Hepatocyte (in vitro differentiated cells): ENCODE measurements at regions not wholly inside any gene's neighbourhood (a gene's known extent, or its start where the extent isn't known, plus 50 kb on each side); places are given as distances from the start of the nearest gene placed in this dataset.

ENCODE experiments used
- DNase-seq: peaks from one replicate; pipeline ENCODE4 v3.0.0-alpha.2; 2016; ENCODE audit warnings: low spot score
- H2AFZ ChIP-seq: fragments of 200-600 bp; sonication (generic); 2 replicates; pipeline ENCODE4 v1.6.0; 2016; ENCODE audit warnings: antibody characterized with exemption, mild to moderate bottlenecking
- H3K27ac ChIP-seq: fragments of 200-600 bp; sonication (generic); 2 replicates; pipeline ENCODE4 v1.5.1; 2016; ENCODE audit warnings: mild to moderate bottlenecking
- H3K27me3 ChIP-seq: fragments of 200-600 bp; sonication (generic); 2 replicates; pipeline ENCODE4 v1.6.1; 2016
- H3K36me3 ChIP-seq: fragments of 200-600 bp; sonication (generic); replicated peaks from 2 replicates; pipeline ENCODE4 v1.5.1; 2016; ENCODE audit warnings: low read depth; ENCODE audit not compliant: insufficient read depth
- H3K4me1 ChIP-seq: fragments of 200-600 bp; sonication (generic); 2 replicates; pipeline ENCODE4 v1.5.1; 2016; ENCODE audit warnings: mild to moderate bottlenecking, moderate library complexity; ENCODE audit not compliant: insufficient read depth
- H3K4me2 ChIP-seq: fragments of 200-600 bp; sonication (generic); 2 replicates; pipeline ENCODE4 v1.6.0; 2016
- H3K4me3 ChIP-seq: fragments of 200-600 bp; sonication (generic); 2 replicates; pipeline ENCODE4 v1.5.1; 2016; ENCODE audit warnings: mild to moderate bottlenecking
- H3K79me2 ChIP-seq: fragments of 200-600 bp; sonication (generic); 2 replicates; pipeline ENCODE4 v1.6.0; 2017; ENCODE audit warnings: mild to moderate bottlenecking
- H3K9me2 ChIP-seq: fragments of 200-600 bp; sonication (generic); replicated peaks from 2 replicates; pipeline ENCODE4 v1.6.0; 2017; ENCODE audit warnings: mild to moderate bottlenecking; ENCODE audit not compliant: insufficient read depth
- H3K9me3 ChIP-seq: fragments of 200-600 bp; sonication (generic); 2 replicates; pipeline ENCODE4 v1.5.1; 2016; ENCODE audit warnings: low read depth, mild to moderate bottlenecking
- H4K20me1 ChIP-seq: fragments of 200-600 bp; sonication (generic); 2 replicates; pipeline ENCODE4 v1.6.0; 2016; ENCODE audit warnings: mild to moderate bottlenecking; ENCODE audit not compliant: insufficient read depth, poor library complexity, severe bottlenecking
- EZH2 ChIP-seq: fragments of 200-600 bp; sonication (generic); IDR thresholded peaks from 2 replicates; pipeline ENCODE4 v1.6.1; 2016; ENCODE audit warnings: antibody characterized with exemption, mild to moderate bottlenecking, borderline replicate concordance
- EZH2phosphoT487 ChIP-seq: fragments of 200-600 bp; sonication (generic); IDR thresholded peaks from one replicate; pipeline ENCODE4 v1.6.1; 2018; ENCODE audit warnings: antibody characterized with exemption, mild to moderate bottlenecking, low read depth, moderate library complexity; ENCODE audit not compliant: unreplicated experiment, severe bottlenecking
- WGBS: methylation state at CpG from one replicate; pipeline ENCODE4 v1.1.6; 2016; ENCODE audit warnings: low lambda C conversion rate; ENCODE audit errors: missing lambda C conversion rate; 5-methylcytosine and 5-hydroxymethylcytosine counted together
- TF ChIP-seq, protein P1 (sequence below): fragments of 200-600 bp; sonication (generic); IDR thresholded peaks from 2 replicates; pipeline ENCODE4 v1.5.1; 2016; ENCODE audit warnings: antibody characterized with exemption, mild to moderate bottlenecking; ENCODE audit not compliant: poor library complexity

DNA sequence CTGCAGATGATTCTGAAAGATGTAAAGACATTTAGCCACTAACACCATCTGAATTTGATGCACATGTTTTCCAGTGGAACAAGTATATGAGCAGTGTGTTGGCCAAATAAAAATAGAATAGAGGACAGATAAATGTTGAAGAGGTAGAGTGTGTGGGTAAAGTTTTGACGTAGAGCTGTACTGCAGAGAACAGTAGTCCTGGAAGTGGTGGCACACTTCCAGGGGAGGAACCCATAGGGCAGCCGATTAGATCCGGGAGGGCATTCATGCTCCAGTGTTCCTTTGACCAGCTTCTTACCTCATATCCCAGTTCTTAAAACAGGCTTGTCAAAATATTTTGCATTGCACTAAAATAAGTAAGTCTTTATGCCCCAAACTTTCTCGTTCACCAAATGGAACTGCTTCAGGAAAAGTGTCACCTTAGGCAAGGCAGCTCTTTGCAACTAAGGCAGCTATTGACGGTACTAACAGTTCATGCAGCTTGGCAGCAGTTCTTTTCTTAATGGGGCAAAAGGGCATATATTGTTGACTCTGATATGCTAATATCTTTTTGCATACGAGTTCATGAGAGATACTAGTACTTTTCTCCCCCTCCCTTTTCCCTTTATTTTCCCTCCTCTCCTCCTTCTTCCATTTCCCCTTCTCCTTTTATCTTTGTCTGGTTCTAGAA lies 429.3 kb upstream of the AZI2 start:
- no peak for DNase-seq
- no peaks in the 10 kb centered on the region for H3K9me2 ChIP-seq
- no peaks in the 10 kb centered on the region for H3K79me2 ChIP-seq
- no peaks in the 10 kb centered on the region for H3K9me3 ChIP-seq
- no peaks in the 10 kb centered on the region for H3K36me3 ChIP-seq
- H4K20me1 ChIP-seq = no peaks in the 10 kb centered on the region
- TF ChIP-seq, protein P1, sequence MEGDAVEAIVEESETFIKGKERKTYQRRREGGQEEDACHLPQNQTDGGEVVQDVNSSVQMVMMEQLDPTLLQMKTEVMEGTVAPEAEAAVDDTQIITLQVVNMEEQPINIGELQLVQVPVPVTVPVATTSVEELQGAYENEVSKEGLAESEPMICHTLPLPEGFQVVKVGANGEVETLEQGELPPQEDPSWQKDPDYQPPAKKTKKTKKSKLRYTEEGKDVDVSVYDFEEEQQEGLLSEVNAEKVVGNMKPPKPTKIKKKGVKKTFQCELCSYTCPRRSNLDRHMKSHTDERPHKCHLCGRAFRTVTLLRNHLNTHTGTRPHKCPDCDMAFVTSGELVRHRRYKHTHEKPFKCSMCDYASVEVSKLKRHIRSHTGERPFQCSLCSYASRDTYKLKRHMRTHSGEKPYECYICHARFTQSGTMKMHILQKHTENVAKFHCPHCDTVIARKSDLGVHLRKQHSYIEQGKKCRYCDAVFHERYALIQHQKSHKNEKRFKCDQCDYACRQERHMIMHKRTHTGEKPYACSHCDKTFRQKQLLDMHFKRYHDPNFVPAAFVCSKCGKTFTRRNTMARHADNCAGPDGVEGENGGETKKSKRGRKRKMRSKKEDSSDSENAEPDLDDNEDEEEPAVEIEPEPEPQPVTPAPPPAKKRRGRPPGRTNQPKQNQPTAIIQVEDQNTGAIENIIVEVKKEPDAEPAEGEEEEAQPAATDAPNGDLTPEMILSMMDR = no peak
- TF ChIP-seq EZH2 (no peak), EZH2phosphoT487 (no peak)
- H3K4me3 ChIP-seq = no peak overlapping the region
- 92% methylated on average over 6 of the region's 6 CpGs for WGBS
- no peaks in the 10 kb centered on the region for H3K27me3 ChIP-seq
- H3K4me1 ChIP-seq = peaks cover 8% of the 10 kb centered on the region
- no peak overlapping the region for H3K4me2 ChIP-seq
- no peak overlapping the region for H3K27ac ChIP-seq
- no peak overlapping the region for H2AFZ ChIP-seq

- 50% methylated on average over 3 of the region's 3 CpGs for whole genome bisulfite sequencing
- H3K4me3 ChIP-seq = no peak overlapping the region
- no peaks in the 10 kb centered on the region for H3K36me3 ChIP-seq
Observed at GRCh38 chr3:28780480-28780879, 431.9 kb upstream of the AZI2 start.

GRCh38 chr3:28781053-28781452 lies 432.4 kb upstream of the AZI2 start:
- H2AFZ ChIP-seq = no peak overlapping the region
- no peak for TF ChIP-seq EZH2
- TF ChIP-seq EZH2phosphoT487 = no peak
- TF ChIP-seq, protein P1 = no peak
- H4K20me1 ChIP-seq = no peaks in the 10 kb centered on the region
- no peak overlapping the region for H3K4me3 ChIP-seq
- no peaks in the 10 kb centered on the region for H3K9me2 ChIP-seq
- H3K79me2 ChIP-seq = no peaks in the 10 kb centered on the region
- no peaks in the 10 kb centered on the region for H3K9me3 ChIP-seq
- H3K27me3 ChIP-seq = no peaks in the 10 kb centered on the region
- no peaks in the 10 kb centered on the region for H3K36me3 ChIP-seq
- no peak overlapping the region for H3K27ac ChIP-seq
- DNase-seq = no peak
- H3K4me2 ChIP-seq = no peak overlapping the region
- peaks cover 8% of the 10 kb centered on the region for H3K4me1 ChIP-seq

More at GRCh38 chr3:28780480-28780879, 431.9 kb upstream of the AZI2 start:
- Histone ChIP-seq H3K4me1 (peaks cover 8% of the 10 kb centered on the region), H3K9me2 (no peaks in the 10 kb centered on the region), H3K27ac (no peak overlapping the region), H2AFZ (no peak overlapping the region), H3K4me2 (no peak overlapping the region), H3K9me3 (no peaks in the 10 kb centered on the region), H3K79me2 (no peaks in the 10 kb centered on the region), H3K27me3 (no peaks in the 10 kb centered on the region), H4K20me1 (no peaks in the 10 kb centered on the region)
- peak; percentile 6 for DNase-seq
- TF ChIP-seq EZH2phosphoT487 (no peak), EZH2 (no peak)
- TF ChIP-seq, protein P1 = no peak
